Hematopoietic multipotent progenitor cell treated with erythropoietin and hydrocortisone succinate and interleukin-3 and kit ligand, for 4 days (in vitro differentiated cells): ENCODE measurements at regions not wholly inside any gene's neighbourhood (a gene's known extent, or its start where the extent isn't known, plus 50 kb on each side); places are given as distances from the start of the nearest gene placed in this dataset.
"Not testable (repeated sequence)": the region's sequence is repeated elsewhere in the genome, so short reads cannot be mapped to it uniquely, and the experiment has no call there.

Experiments used
- DNase-seq: peaks from one replicate; pipeline ENCODE4 v3.0.0-alpha.2; 2015

DNA sequence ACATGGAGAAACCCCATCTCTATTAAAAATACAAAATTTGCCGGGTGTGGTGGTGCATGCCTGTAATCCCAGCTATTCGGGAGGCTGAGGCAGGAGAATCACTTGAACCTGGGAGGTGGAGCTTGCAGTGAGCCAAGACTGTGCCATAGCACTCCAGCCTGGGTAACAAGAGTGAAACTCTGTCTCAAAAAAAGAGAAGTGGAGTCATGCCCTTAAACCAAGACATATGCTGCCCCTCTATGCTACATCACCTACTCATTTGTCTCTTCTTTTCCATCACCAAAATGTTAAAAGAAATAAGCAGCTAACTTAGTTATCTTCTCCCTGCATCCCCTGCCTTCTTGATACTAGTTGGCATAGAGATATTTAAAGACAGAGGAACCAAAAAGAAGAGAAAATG is 63.4 kb upstream of the RBPJ start:
- DNase-seq: not testable (repeated sequence)

- DNase-seq: no peak
These were observed 63.0 kb upstream of the RBPJ start for GRCh38 chr4:26257850-26258249.

DNA sequence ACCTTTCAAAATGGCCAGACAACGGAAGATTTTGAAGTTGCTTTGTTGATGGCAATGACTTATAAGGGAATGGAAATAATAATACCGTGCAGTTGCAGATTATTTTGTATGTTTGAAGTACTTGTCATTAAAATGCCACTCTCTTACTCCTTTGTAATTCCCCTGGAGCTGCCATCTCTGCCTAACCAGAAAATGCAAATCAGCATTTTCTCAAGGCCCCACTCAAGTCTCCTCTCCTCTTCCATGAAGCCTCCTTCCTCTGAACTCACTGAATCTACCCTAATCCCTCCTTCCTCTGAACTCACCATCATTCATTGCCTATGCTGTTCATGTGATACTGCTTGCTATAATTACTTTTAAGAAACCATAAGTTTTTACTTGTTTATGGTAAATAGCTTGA is 60.2 kb upstream of the RBPJ start:
- no peak for DNase-seq

GRCh38 chr4:26261405-26261804 is 59.4 kb upstream of the RBPJ start:
- DNase-seq: no peak

DNA sequence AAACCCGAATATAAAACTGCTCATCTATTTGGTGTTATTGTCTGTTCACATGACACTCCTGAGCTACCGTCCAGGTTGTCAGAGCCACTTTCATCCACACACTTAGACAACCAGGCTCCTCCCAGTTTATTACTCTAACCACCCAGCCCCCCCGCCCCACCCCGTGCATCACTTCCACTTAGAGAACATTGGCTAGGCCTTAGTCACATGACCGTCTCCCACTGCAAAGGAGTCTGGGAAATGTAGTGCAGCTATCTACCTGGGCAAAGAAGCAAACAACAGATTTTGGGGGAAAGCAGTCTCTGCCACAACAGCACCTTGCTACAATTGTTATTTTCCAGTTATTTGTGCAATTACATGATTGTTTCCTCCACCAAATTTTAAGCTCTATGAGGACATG is 57.6 kb upstream of the RBPJ start:
- no peak for DNase-seq

DNA sequence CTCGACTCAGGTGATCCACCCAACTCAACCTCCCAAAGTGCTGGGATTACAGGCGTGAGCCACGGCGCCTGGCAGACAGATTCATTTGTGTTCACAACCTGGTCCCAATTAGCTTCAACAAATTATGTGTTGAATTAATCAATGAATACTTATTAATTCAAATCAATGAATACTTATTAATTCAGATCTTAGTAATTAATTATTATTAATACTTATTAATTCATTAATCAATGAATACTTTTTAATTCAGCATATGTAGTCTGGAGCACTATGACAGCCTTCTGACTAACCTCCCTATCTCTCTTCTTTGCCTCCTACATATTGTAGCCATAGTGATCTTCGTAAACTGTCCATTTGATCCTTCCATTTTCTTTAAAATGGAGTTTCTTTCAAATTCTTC is 56.7 kb upstream of the RBPJ start:
- no peak for DNase-seq

DNA sequence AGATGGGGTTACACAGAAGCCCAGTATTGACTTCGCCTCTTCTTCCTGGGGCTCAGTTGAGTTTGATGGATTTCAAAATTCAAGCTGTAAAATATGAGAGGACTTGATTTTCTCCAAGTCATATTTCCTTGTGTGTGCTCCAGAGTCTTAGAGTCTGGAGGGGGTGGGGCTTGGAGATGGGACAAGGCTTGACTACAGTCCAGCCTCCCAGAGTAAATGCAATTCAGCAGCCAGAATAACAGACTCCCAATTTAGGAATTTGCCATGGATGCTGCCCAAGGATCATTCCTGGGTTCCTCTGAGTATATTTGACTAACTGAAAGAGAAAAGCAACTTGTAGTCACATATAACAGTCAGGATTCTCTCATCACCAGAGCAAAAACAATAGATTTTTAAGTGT is 53.7 kb upstream of the RBPJ start:
- no peak for DNase-seq

GRCh38 chr4:26268246-26268645 is 52.6 kb upstream of the RBPJ start:
- no peak for DNase-seq

GRCh38 chr4:26269038-26269437 is 51.8 kb upstream of the RBPJ start:
- no peak for DNase-seq
